ENCODE measurements at regions not wholly inside any gene's neighbourhood (a gene's known extent, or its start where the extent isn't known, plus 50 kb on each side); places are given as distances from the start of the nearest gene placed in this dataset.
"Not testable (repeated sequence)": the region's sequence is repeated elsewhere in the genome, so short reads cannot be mapped to it uniquely, and the experiment has no call there.

GRCh38 chr2:175726223-175726622 is 275.8 kb downstream of the LNPK start:
- Histone ChIP-seq H3K9me3 (ENCODE audit: control insufficient read depth, insufficient read depth, low read length) (no peaks in the 10 kb centered on the region), H3K4me3 (ENCODE audit: low read depth, low read length) (no peak overlapping the region), H3K27ac (ENCODE audit: low read depth, low read length) (no peak overlapping the region), H3K27me3 (ENCODE audit: control insufficient read depth, insufficient read depth, low read length) (peaks cover 2% of the 10 kb centered on the region)
- no peak for TF ChIP-seq CTCF (IDR thresholded peaks at IDR 0.05; ENCODE audit: low read depth, low read length)
- DNase-seq (ENCODE audit: low read depth, low spot score): peak; percentile 13
- ChIA-PET CTCF (no interaction called here), POLR2A (no interaction called here)

GRCh38 chr2:175709248-175709647 is 292.8 kb downstream of the LNPK start:
- no peaks in the 10 kb centered on the region for H3K27me3 ChIP-seq (ENCODE audit: control insufficient read depth, insufficient read depth, low read length)
- H3K4me3 ChIP-seq (ENCODE audit: low read depth, low read length): no peak overlapping the region
- no peak for TF ChIP-seq CTCF (IDR thresholded peaks at IDR 0.05; ENCODE audit: low read depth, low read length)
- ChIA-PET POLR2A (no interaction called here), CTCF (no interaction called here)
- H3K9me3 ChIP-seq (ENCODE audit: control insufficient read depth, insufficient read depth, low read length): no peaks in the 10 kb centered on the region
- DNase-seq (ENCODE audit: low read depth, low spot score): no peak
- no peak overlapping the region for H3K27ac ChIP-seq (ENCODE audit: low read depth, low read length)

- H3K4me3 ChIP-seq (ENCODE audit: low read depth, low read length): no peak overlapping the region
- CTCF ChIA-PET: no interaction called here
- no peaks in the 10 kb centered on the region for H3K9me3 ChIP-seq (ENCODE audit: control insufficient read depth, insufficient read depth, low read length)
- H3K27me3 ChIP-seq (ENCODE audit: control insufficient read depth, insufficient read depth, low read length): no peaks in the 10 kb centered on the region
- no peak for TF ChIP-seq CTCF (IDR thresholded peaks at IDR 0.05; ENCODE audit: low read depth, low read length)
- no peak overlapping the region for H3K27ac ChIP-seq (ENCODE audit: low read depth, low read length)
- no peak for DNase-seq (ENCODE audit: low read depth, low spot score)
- POLR2A ChIA-PET: no interaction called here
These were observed 294.7 kb downstream of the LNPK start for GRCh38 chr2:175707322-175707721.

- DNase-seq (ENCODE audit: low read depth, low spot score); POLR2A ChIA-PET; CTCF ChIA-PET; H3K27me3 ChIP-seq (ENCODE audit: control insufficient read depth, insufficient read depth, low read length); H3K9me3 ChIP-seq (ENCODE audit: control insufficient read depth, insufficient read depth, low read length); H3K27ac ChIP-seq (ENCODE audit: low read depth, low read length); H3K4me3 ChIP-seq (ENCODE audit: low read depth, low read length): not testable (repeated sequence)
These were observed 297.5 kb downstream of the LNPK start for GRCh38 chr2:175704568-175704967.

GRCh38 chr2:175698061-175698460 is 304.0 kb downstream of the LNPK start:
- ChIA-PET CTCF (interaction anchor here (1.1 kb wide), 1 partner anchor 400 kb away, joined by 4 read pairs; no protein-coding TSS in a partner anchor), POLR2A (no interaction called here)
- no peaks in the 10 kb centered on the region for H3K9me3 ChIP-seq (ENCODE audit: control insufficient read depth, insufficient read depth, low read length)
- TF ChIP-seq CTCF (IDR thresholded peaks at IDR 0.05; ENCODE audit: low read depth, low read length): no peak
- H3K27ac ChIP-seq (ENCODE audit: low read depth, low read length): no peak overlapping the region
- no peak for DNase-seq (ENCODE audit: low read depth, low spot score)
- no peaks in the 10 kb centered on the region for H3K27me3 ChIP-seq (ENCODE audit: control insufficient read depth, insufficient read depth, low read length)
- no peak overlapping the region for H3K4me3 ChIP-seq (ENCODE audit: low read depth, low read length)
